Testis (tissue), 2 donors: ENCODE measurements at regions not wholly inside any gene's neighbourhood (a gene's known extent, or its start where the extent isn't known, plus 50 kb on each side); places are given as distances from the start of the nearest gene placed in this dataset.

Experiments
- CTCF ChIP-seq, 3 experiments: fragments of 450-650 bp in 2 of 3; fragments of 200-600 bp in 1 of 3; sonication (generic) in 1 of 3; IDR thresholded peaks; one replicate each; pipeline ENCODE4 v1.5.1; 2016 to 2019; ENCODE audit warnings: antibody characterized with exemption in 3 of 3, mild to moderate bottlenecking in 2 of 3, moderate library complexity in 1 of 3
- POLR2A ChIP-seq: fragments of 450-650 bp; IDR thresholded peaks from one replicate; pipeline ENCODE4 v1.6.1; 2017; ENCODE audit warnings: antibody characterized with exemption, mild to moderate bottlenecking, moderate library complexity

- TF ChIP-seq POLR2A (no peak), CTCF (IDR thresholded peaks at IDR 0.05) (no peak)
These were observed 111.7 kb upstream of the IRF2BP2 start for GRCh38 chr1:234721476-234722269.
